Kidney (tissue), 13 donors: ENCODE measurements at regions not wholly inside any gene's neighbourhood (a gene's known extent, or its start where the extent isn't known, plus 50 kb on each side); places are given as distances from the start of the nearest gene placed in this dataset.
"Not testable (repeated sequence)": the region's sequence is repeated elsewhere in the genome, so short reads cannot be mapped to it uniquely, and the experiment has no call there.

Experiments
- DNase-seq, 5 donors: peaks; one replicate each; pipeline ENCODE4 v3.0.0-alpha.2; 2013 to 2020
- FAIRE-seq: peaks from 2 replicates; lab custom pipeline; 2012; peaks lifted over from hg19 to GRCh38; lab: Jason Lieb, UNC
- H3K27ac ChIP-seq, 2 donors: one replicate each; pipeline ENCODE4 v1.7.0; 2013; ENCODE audit warnings: low read depth in 2 of 2, low read length in 2 of 2, inconsistent platforms in 1 of 2
- H3K27me3 ChIP-seq: one replicate; pipeline ENCODE4 v1.7.1; 2013; ENCODE audit warnings: low read length, inconsistent platforms; ENCODE audit not compliant: control insufficient read depth, insufficient read depth
- H3K36me3 ChIP-seq, 3 donors: one replicate each; pipeline versions ENCODE4 v1.7.0 to v1.7.1; 2013; ENCODE audit warnings: low read length in 3 of 3, control low read depth in 1 of 3, inconsistent platforms in 1 of 3; ENCODE audit not compliant: insufficient read depth in 3 of 3, control insufficient read depth in 2 of 3
- H3K4me1 ChIP-seq, 3 donors: one replicate each; pipeline versions ENCODE4 v1.7.0 to v1.7.1; 2013; ENCODE audit warnings: low read length in 3 of 3, inconsistent platforms in 1 of 3, low read depth in 1 of 3; ENCODE audit not compliant: control insufficient read depth in 2 of 3, insufficient read depth in 2 of 3
- H3K4me3 ChIP-seq, 3 donors: one replicate each; pipeline versions ENCODE4 v1.7.0 to v1.8.1; 2013; ENCODE audit warnings: low read length in 3 of 3, control low read depth in 1 of 3, inconsistent platforms in 1 of 3
- H3K9ac ChIP-seq, 3 donors: one replicate each; pipeline versions ENCODE4 v1.7.0 to v1.7.1; 2013; ENCODE audit warnings: low read length in 3 of 3, control low read depth in 1 of 3, inconsistent platforms in 1 of 3
- H3K9me3 ChIP-seq, 3 donors: one replicate each; pipeline versions ENCODE4 v1.7.0 to v1.7.1; 2013; ENCODE audit warnings: low read length in 3 of 3, control low read depth in 1 of 3, inconsistent platforms in 1 of 3; ENCODE audit not compliant: control insufficient read depth in 2 of 3, insufficient read depth in 1 of 3
- intact Hi-C: fragments of 100-400 bp; cut with DNase I; formaldehyde crosslinking; loops from one replicate; pipeline ENCODE4 v1.11.1; 2022
- TF ChIP-seq, protein P1 (sequence below): IDR thresholded peaks from 3 replicates; pipeline ENCODE4 v1.5.1; 2012; ENCODE audit warnings: mild to moderate bottlenecking, moderate library complexity, borderline replicate concordance; ENCODE audit not compliant: insufficient read depth; ENCODE audit errors: extremely low read depth
- donor health status: control.
- donor health status: control.
- donor health status: control.
- donor health status: control.
- donor health status: control.
- donor health status: DM: yes; HTN: yes; CAD: no.
- donor health status: Normal renal cell carcinoma (clear cell type).

DNA sequence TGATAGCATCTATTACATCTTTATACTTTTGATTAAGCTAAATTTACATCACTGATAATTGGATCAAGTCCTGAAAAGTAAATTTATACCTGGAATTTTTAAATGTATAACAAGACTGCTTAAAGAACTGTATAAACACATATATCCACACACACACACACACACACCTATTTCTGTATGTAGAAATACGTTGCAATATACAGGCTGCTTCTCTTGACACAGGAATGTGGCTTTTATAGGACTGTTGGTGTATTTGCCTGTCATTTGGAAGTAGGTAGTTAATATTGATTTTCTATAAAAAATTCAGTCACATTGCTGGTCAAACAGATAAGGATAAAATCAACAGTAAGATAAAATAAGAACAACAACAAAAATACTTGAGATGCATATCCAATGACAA is 708.5 kb upstream of the RAG2 start:
- DNase-seq: no peak
- H3K9me3 ChIP-seq: peaks cover 0 to 3% (median 0%) of the 10 kb centered on the region in 3 donors
- intact Hi-C loops: no loop called here
- H3K4me1 ChIP-seq: no peaks in the 10 kb centered on the region
- FAIRE-seq: no peak
- H3K36me3 ChIP-seq: no peaks in the 10 kb centered on the region
- no peak overlapping the region for H3K9ac ChIP-seq
- TF ChIP-seq, protein P1, sequence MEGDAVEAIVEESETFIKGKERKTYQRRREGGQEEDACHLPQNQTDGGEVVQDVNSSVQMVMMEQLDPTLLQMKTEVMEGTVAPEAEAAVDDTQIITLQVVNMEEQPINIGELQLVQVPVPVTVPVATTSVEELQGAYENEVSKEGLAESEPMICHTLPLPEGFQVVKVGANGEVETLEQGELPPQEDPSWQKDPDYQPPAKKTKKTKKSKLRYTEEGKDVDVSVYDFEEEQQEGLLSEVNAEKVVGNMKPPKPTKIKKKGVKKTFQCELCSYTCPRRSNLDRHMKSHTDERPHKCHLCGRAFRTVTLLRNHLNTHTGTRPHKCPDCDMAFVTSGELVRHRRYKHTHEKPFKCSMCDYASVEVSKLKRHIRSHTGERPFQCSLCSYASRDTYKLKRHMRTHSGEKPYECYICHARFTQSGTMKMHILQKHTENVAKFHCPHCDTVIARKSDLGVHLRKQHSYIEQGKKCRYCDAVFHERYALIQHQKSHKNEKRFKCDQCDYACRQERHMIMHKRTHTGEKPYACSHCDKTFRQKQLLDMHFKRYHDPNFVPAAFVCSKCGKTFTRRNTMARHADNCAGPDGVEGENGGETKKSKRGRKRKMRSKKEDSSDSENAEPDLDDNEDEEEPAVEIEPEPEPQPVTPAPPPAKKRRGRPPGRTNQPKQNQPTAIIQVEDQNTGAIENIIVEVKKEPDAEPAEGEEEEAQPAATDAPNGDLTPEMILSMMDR: no peak
- H3K4me3 ChIP-seq: no peak overlapping the region
- H3K27ac ChIP-seq: no peak overlapping the region
- no peaks in the 10 kb centered on the region for H3K27me3 ChIP-seq

DNA sequence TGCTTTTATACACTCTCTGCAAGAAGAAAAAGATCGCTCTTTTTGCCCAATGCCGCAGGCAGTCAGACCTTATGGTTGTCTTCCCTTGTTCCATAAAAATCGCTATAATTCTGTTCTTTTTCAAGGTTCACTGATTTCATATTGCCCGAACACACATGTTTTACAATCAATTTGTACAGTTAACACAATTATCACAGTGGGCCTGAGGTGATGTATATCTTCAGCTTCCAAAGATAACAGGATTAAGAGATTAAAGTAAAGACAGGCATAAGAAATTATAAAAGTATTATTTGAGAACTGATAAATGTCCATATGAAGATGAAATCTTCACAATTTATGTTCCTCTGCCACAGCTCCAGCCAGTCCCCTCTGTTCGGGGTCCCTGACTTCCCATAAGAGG is 703.4 kb upstream of the RAG2 start:
- H3K4me1 ChIP-seq, intact Hi-C loops: not testable (repeated sequence)

DNA sequence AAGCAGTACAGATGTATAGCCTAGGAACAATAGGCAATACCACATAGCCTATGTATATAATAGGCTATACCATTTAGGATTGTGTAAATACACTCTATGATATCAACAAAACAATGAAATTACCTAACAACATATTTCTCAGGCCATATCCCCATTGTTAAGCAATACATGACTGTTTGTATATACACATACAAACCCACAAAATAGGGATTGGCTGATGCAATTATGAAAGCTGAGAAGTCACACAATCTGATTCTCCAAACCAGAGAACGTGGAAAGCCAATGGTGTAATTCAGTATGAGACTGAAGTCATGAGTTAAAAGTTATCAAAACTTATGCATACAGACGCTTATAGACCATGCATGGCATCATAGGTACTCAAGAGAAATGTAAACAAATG is 700.1 kb upstream of the RAG2 start:
- no peak for FAIRE-seq
- Histone ChIP-seq H3K27me3 (no peaks in the 10 kb centered on the region), H3K9ac (no peak overlapping the region), H3K36me3 (no peaks in the 10 kb centered on the region), H3K4me1 (no peaks in the 10 kb centered on the region), H3K9me3 (peaks cover 0 to 3% (median 0%) of the 10 kb centered on the region in 3 donors), H3K27ac (no peak overlapping the region), H3K4me3 (no peak overlapping the region)
- DNase-seq: no peak
- intact Hi-C loops: no loop called here
- TF ChIP-seq, protein P1: no peak

More for the DNA sequence above, 703.4 kb upstream of the RAG2 start:
- H3K27ac ChIP-seq, FAIRE-seq, H3K27me3 ChIP-seq, H3K9ac ChIP-seq, H3K9me3 ChIP-seq, H3K4me3 ChIP-seq, DNase-seq, H3K36me3 ChIP-seq: not testable (repeated sequence)

DNA sequence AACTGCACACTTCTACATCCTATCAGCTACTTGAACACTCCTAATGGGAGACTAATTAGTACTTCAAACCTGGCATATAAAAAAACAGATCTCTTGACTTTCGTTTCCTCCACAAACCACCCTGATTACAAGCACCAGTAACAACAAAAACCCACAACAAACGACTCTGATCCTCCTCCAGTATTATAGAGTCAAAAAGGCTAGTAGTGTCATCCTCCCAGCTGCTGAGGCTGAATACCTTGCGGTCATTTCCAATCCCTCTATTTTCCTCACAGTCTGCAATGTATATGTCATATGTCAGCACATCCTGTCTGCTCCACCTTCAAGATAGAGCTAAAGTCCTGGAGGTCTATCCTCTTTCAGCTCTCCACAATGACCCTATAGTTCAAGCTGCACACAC is 688.9 kb upstream of the RAG2 start:
- intact Hi-C loops: no loop called here
- no peak overlapping the region for H3K27ac ChIP-seq
- H3K27me3 ChIP-seq: no peaks in the 10 kb centered on the region
- no peak for FAIRE-seq
- H3K4me1 ChIP-seq: no peaks in the 10 kb centered on the region
- no peaks in the 10 kb centered on the region for H3K9me3 ChIP-seq
- no peak overlapping the region for H3K9ac ChIP-seq
- no peak overlapping the region for H3K4me3 ChIP-seq
- TF ChIP-seq, protein P1: no peak
- H3K36me3 ChIP-seq: no peaks in the 10 kb centered on the region
- no peak for DNase-seq
